MCF 10A (cell line): ENCODE measurements at regions not wholly inside any gene's neighbourhood (a gene's known extent, or its start where the extent isn't known, plus 50 kb on each side); places are given as distances from the start of the nearest gene placed in this dataset.

Experiments used
- BruUV-seq: library from RNA; stranded (reverse); fragments of 400-500 nt; replicated peaks from 2 replicates; lab custom pipeline; 2021; lab: Mats Ljungman, UMichigan
- CTCF ChIA-PET: fragments of 300-600 bp; sonication (Branson Sonifier 250); formaldehyde crosslinking; extraction: SDS; loops from one replicate; lab custom pipeline; 2021; ENCODE audit warnings: antibody characterized with exemption, inconsistent platforms; lab: Yijun Ruan, JAX
- POLR2A ChIA-PET: fragments of 300-600, 350-650 bp; sonication (Branson Sonifier 250); formaldehyde crosslinking; extraction: SDS; loops from one replicate; lab custom pipeline; 2020; ENCODE audit warnings: antibody characterized with exemption, inconsistent platforms; lab: Yijun Ruan, JAX
- DNase-seq: peaks from one replicate; pipeline ENCODE4 v3.0.0-alpha.2; 2018; ENCODE audit not compliant: unreplicated experiment
- H3K27ac Mint-ChIP-seq: one replicate; pipeline ENCODE4 v1.8.0; 2022; ENCODE audit warnings: mild to moderate bottlenecking, low read depth, mixed read lengths; ENCODE audit not compliant: unreplicated experiment
- H3K27me3 Mint-ChIP-seq: one replicate; pipeline ENCODE4 v1.8.0; 2022; ENCODE audit warnings: mixed read lengths; ENCODE audit not compliant: insufficient read depth, unreplicated experiment
- H3K36me3 Mint-ChIP-seq: one replicate; pipeline ENCODE4 v1.8.0; 2022; ENCODE audit warnings: mild to moderate bottlenecking, moderate library complexity, mixed read lengths; ENCODE audit not compliant: insufficient read depth, unreplicated experiment
- H3K4me1 Mint-ChIP-seq: one replicate; pipeline ENCODE4 v1.8.0; 2022; ENCODE audit warnings: mixed read lengths; ENCODE audit not compliant: insufficient read depth, unreplicated experiment
- H3K4me3 Mint-ChIP-seq: one replicate; pipeline ENCODE4 v1.8.0; 2022; ENCODE audit warnings: mild to moderate bottlenecking, moderate library complexity, mixed read lengths; ENCODE audit not compliant: unreplicated experiment
- H3K9me3 Mint-ChIP-seq: one replicate; pipeline ENCODE4 v1.8.0; 2022; ENCODE audit warnings: mixed read lengths; ENCODE audit not compliant: unreplicated experiment
- CTCF ChIP-seq: fragments of 200-600 bp; IDR thresholded peaks from one replicate; pipeline ENCODE4 v1.8.0; 2022; ENCODE audit warnings: antibody characterized with exemption, mild to moderate bottlenecking; ENCODE audit not compliant: unreplicated experiment
- intact Hi-C: fragments of 100-400 bp; cut with micrococcal nuclease; formaldehyde crosslinking; loops from 2 replicates; pipeline ENCODE4 v1.14.1; 2022

GRCh38 chr4:11608992-11609391, 180.3 kb upstream of the HS3ST1 start:
- Mint-ChIP-seq H3K9me3 (no peaks in the 10 kb centered on the region), H3K36me3 (no peaks in the 10 kb centered on the region), H3K27ac (no peak overlapping the region), H3K4me3 (no peak overlapping the region), H3K27me3 (no peaks in the 10 kb centered on the region), H3K4me1 (peaks cover 7% of the 10 kb centered on the region)
- TF ChIP-seq CTCF, result no peak
- intact Hi-C loops, result no loop called here
- no TSS peak for BruUV-seq
- DNase-seq, result no peak
- ChIA-PET CTCF (no interaction called here), POLR2A (no interaction called here)

- H3K27me3 Mint-ChIP-seq, result no peaks in the 10 kb centered on the region
- POLR2A ChIA-PET, result interaction anchor here (1.0 to 2.0 kb wide), 4 partner anchors 8 to 97 kb away, joined by 3 to 9 read pairs (median 4); no protein-coding TSS in a partner anchor
- H3K36me3 Mint-ChIP-seq, result no peaks in the 10 kb centered on the region
- no peak overlapping the region for H3K27ac Mint-ChIP-seq
- H3K4me3 Mint-ChIP-seq, result no peak overlapping the region
- intact Hi-C loops, result no loop called here
- no peak for TF ChIP-seq CTCF
- H3K9me3 Mint-ChIP-seq, result no peaks in the 10 kb centered on the region
- DNase-seq, result no peak
- H3K4me1 Mint-ChIP-seq, result peaks cover 12% of the 10 kb centered on the region
- no TSS peak for BruUV-seq
- CTCF ChIA-PET, result interaction anchor here (0.7 kb wide), 1 partner anchor 22 kb away, joined by 3 read pairs; no protein-coding TSS in a partner anchor
These were observed 177.4 kb upstream of the HS3ST1 start for GRCh38 chr4:11606078-11606477.

- no peak for TF ChIP-seq CTCF
- H3K9me3 Mint-ChIP-seq, result no peaks in the 10 kb centered on the region
- H3K4me3 Mint-ChIP-seq, result no peak overlapping the region
- H3K36me3 Mint-ChIP-seq, result no peaks in the 10 kb centered on the region
- ChIA-PET CTCF (interaction anchor here (0.7 kb wide), 1 partner anchor 22 kb away, joined by 3 read pairs; no protein-coding TSS in a partner anchor), POLR2A (interaction anchor here (1.0 to 2.0 kb wide), 4 partner anchors 9 to 97 kb away, joined by 3 to 9 read pairs (median 4); no protein-coding TSS in a partner anchor)
- no peak for DNase-seq
- no peaks in the 10 kb centered on the region for H3K27me3 Mint-ChIP-seq
- no TSS peak for BruUV-seq
- peaks cover 12% of the 10 kb centered on the region for H3K4me1 Mint-ChIP-seq
- no peak overlapping the region for H3K27ac Mint-ChIP-seq
- intact Hi-C loops, result no loop called here
These were observed 176.9 kb upstream of the HS3ST1 start for GRCh38 chr4:11605597-11605996.

- DNase-seq, result no peak
- H3K4me3 Mint-ChIP-seq, result no peak overlapping the region
- ChIA-PET CTCF (no interaction called here), POLR2A (interaction anchor here (1.3 kb wide), 1 partner anchor 14 kb away, joined by 5 read pairs; no protein-coding TSS in a partner anchor)
- H3K4me1 Mint-ChIP-seq, result peaks cover 12% of the 10 kb centered on the region
- no peak overlapping the region for H3K27ac Mint-ChIP-seq
- intact Hi-C loops, result no loop called here
- no peaks in the 10 kb centered on the region for H3K9me3 Mint-ChIP-seq
- TF ChIP-seq CTCF, result no peak
- no TSS peak for BruUV-seq
- no peaks in the 10 kb centered on the region for H3K36me3 Mint-ChIP-seq
- H3K27me3 Mint-ChIP-seq, result no peaks in the 10 kb centered on the region
These were observed 176.1 kb upstream of the HS3ST1 start for GRCh38 chr4:11604821-11605220.
